ENCODE measurements at regions not wholly inside any gene's neighbourhood (a gene's known extent, or its start where the extent isn't known, plus 50 kb on each side); places are given as distances from the start of the nearest gene placed in this dataset.
A peak's percentile ranks its signal among the peaks of the same experiment; 100 is the strongest.

GRCh38 chr1:110770832-110771231 lies 96.1 kb upstream of the KCNA3 start:
- intact Hi-C loops (cut with DNase I), result no loop called here
- DNase-seq (no peak), ATAC-seq (no peak)

DNA sequence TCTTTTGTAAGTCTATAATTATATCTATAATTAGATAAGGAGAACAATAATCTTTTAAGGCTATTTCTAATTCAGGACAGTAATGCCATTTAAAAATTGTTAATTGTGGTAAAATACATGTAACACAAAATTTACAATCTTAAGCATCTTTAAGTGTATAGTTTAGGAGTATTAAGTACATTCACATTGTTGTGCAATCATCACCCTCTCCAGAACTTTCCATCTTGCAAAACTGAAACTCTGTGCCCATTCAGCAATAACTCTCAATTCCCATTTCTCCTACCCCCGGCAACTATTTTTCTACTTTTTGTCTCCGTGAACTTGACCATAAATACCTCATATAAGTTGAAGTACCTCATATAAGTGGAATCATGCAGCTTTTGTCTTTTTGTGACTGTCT lies 93.9 kb upstream of the KCNA3 start:
- intact Hi-C loops (cut with DNase I), result loop anchor here in 1 of 2 donors (5.0 kb wide), 1 partner anchor 136 kb away; no protein-coding TSS in a partner anchor
- DNase-seq (no peak), ATAC-seq (no peak)

GRCh38 chr1:110766336-110766647 lies 91.6 kb upstream of the KCNA3 start:
- no peak for ATAC-seq
- no peak for DNase-seq
- intact Hi-C loops (cut with DNase I), result loop anchor here (1.0 to 5.0 kb wide), 2 partner anchors 134 to 136 kb away; no protein-coding TSS in a partner anchor

- ATAC-seq, result peak; percentile 54 to 57
Observed at GRCh38 chr1:110765640-110766335, 91.0 kb upstream of the KCNA3 start.

GRCh38 chr1:110763149-110763548 lies 88.4 kb upstream of the KCNA3 start:
- DNase-seq (no peak), ATAC-seq (no peak)
- intact Hi-C loops (cut with DNase I), result no loop called here

More at GRCh38 chr1:110765640-110766335, 91.0 kb upstream of the KCNA3 start:
- DNase-seq, result peak; percentile 41
- intact Hi-C loops (cut with DNase I), result loop anchor here (1.0 to 5.0 kb wide), 2 partner anchors 133 to 135 kb away; no protein-coding TSS in a partner anchor

DNA sequence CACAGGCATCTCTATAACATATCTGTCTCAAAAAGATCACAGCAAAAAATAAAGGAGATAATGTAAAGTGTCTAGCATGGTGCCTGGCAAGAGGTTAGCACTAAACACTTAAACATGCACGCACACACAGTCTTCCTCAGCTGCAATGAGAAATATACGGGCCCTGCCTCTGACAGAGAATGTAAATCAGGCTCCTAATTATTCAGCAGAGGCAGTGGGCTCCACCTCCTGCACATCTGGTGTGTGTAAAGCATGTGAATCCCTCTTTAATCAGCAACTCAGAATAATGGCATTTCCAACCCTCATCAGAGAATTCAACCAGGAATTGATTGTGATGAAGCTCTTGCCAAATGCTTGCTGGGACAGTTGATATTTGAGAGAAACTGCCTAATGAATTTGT lies 85.6 kb upstream of the KCNA3 start:
- ATAC-seq, result no peak
- intact Hi-C loops (cut with DNase I), result no loop called here
- no peak for DNase-seq

GRCh38 chr1:110756506-110756905 lies 81.8 kb upstream of the KCNA3 start:
- intact Hi-C loops (cut with DNase I), result loop anchor here in 1 of 2 donors (2.0 kb wide), 1 partner anchor 122 kb away; no protein-coding TSS in a partner anchor
- DNase-seq, result peak; percentile 55
- peak; percentile 88 to 97 for ATAC-seq

GRCh38 chr1:110752941-110753725 lies 78.4 kb upstream of the KCNA3 start:
- intact Hi-C loops (cut with DNase I), result no loop called here
- ATAC-seq (no peak), DNase-seq (no peak)

- no peak for DNase-seq
- ATAC-seq, result peak in 1 of 2 donors; percentile 61
- intact Hi-C loops (cut with DNase I), result no loop called here
Observed at GRCh38 chr1:110750562-110750961, 75.8 kb upstream of the KCNA3 start.

- no peak for DNase-seq
- ATAC-seq, result no peak
- intact Hi-C loops (cut with DNase I), result loop anchor here in 1 of 2 donors (10.0 kb wide), 1 partner anchor 55 kb away; no protein-coding TSS in a partner anchor
Observed at GRCh38 chr1:110749960-110750359, 75.2 kb upstream of the KCNA3 start.

DNA sequence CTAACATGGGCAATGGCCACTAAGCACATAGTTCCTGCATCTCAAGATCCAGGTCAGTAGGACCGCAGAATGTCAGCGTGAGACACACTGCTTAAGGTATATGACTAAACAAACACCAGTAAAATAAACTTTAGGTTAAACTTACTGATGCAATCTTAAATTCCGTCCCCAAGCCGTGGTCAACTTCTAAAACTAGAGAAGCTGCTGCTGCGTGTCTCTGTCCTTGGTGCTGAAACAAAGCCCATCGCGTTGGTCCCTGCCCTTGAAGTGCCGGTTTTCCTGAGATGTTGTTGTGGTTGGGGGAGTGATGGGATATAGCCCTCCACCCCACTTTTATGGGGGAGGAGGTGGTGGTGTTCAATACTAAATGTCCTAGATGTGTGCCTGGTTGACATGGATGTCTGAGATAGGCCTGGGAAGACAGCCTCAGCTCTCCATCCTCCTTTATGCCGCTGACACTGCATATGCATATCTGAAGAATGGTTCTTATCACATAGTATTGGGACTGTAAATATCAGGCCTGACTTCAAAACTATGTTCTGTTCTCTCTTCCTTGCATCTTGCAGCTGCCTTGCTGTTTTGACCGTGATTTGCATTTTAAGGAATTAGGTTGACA lies 72.0 kb upstream of the KCNA3 start:
- intact Hi-C loops (cut with DNase I), result loop anchor here in 1 of 2 donors (10.0 kb wide), 1 partner anchor 52 kb away; no protein-coding TSS in a partner anchor
- no peak for ATAC-seq
- peak; percentile 49 for DNase-seq

- intact Hi-C loops (cut with DNase I), result loop anchor here in 1 of 2 donors (10.0 kb wide), 1 partner anchor 49 kb away; no protein-coding TSS in a partner anchor
- ATAC-seq, result no peak
- DNase-seq, result no peak
Observed at GRCh38 chr1:110743397-110743796, 68.7 kb upstream of the KCNA3 start.

- no peak for ATAC-seq
- intact Hi-C loops (cut with DNase I), result no loop called here
- DNase-seq, result no peak
Observed at GRCh38 chr1:110736900-110737605, 62.3 kb upstream of the KCNA3 start.

- ATAC-seq (no peak), DNase-seq (no peak)
- intact Hi-C loops (cut with DNase I), result no loop called here
Observed at GRCh38 chr1:110734133-110734680, 59.5 kb upstream of the KCNA3 start.

DNA sequence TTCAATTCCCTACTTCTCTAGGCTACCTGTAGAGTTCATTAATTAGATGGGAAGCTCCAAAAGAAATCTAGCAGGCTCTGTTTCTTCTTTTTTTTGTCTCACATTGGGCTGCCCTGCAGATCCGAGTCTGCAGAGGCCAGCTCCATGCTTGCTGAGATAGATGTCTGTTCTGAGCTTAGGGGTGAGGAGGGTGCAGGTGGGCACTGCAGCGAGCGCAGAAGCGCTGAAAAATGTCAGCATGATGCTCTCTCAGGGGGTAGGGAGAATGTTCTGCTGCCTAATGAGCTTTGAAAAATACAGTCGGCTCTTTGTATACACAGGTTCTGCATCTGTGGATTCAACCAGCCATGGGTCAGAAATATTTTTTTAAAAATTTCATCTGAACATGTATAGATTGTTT lies 56.8 kb upstream of the KCNA3 start:
- no peak for ATAC-seq
- DNase-seq, result no peak
- intact Hi-C loops (cut with DNase I), result no loop called here

- no peak for DNase-seq
- intact Hi-C loops (cut with DNase I), result no loop called here
- no peak for ATAC-seq
Observed at GRCh38 chr1:110728388-110729001, 53.8 kb upstream of the KCNA3 start.

DNA sequence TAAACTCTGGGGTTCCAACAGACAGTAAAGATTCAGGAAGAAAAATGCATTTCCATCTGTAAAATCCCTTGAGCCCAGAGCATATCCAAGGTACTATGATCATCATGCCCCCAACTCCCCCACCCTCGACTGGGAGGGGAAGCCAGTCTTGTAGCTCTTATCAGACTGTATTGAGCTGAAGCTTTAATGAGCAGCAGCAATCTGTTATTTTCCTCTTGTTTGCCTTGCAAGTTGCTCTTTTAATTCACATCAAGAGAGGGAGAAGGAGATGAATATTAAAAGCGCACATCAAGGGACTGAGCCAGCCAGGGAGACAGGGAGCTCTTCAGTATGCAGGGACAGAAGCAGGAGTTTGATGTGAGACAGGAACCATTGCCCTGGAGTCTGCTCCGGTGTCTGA lies 52.5 kb upstream of the KCNA3 start:
- DNase-seq, result no peak
- no peak for ATAC-seq
- intact Hi-C loops (cut with DNase I), result no loop called here

DNA sequence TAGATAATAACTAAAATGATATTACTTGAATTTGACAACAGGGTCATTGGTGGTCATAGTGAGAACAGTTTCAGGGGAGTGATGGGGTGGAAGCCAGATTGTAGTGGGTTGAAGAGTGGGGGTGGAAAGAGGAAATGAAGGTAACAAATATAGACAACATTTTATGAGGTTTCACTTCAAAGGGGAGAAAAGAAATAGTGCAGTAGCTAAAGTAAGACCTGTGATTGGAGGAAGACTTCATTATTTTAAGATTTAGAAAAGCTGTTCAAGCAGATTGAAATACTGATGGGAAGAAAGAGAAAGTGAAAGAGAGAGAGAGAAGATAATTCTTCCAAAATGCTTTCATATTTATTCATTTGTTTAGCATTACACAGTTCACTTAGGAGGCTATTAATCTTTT lies 52.0 kb upstream of the KCNA3 start:
- DNase-seq, result no peak
- intact Hi-C loops (cut with DNase I), result no loop called here
- no peak for ATAC-seq
